Vagina (tissue), 2 donors: ENCODE measurements at regions not wholly inside any gene's neighbourhood (a gene's known extent, or its start where the extent isn't known, plus 50 kb on each side); places are given as distances from the start of the nearest gene placed in this dataset.

Experiments used
- DNase-seq, 2 donors: peaks; one replicate each; pipeline ENCODE4 v3.0.0-alpha.2; 2017; ENCODE audit errors: extremely low spot score in 2 of 2
- H3K27ac ChIP-seq: fragments of 200-600 bp; sonication (generic); one replicate; pipeline ENCODE4 v1.5.1; 2019
- H3K27me3 ChIP-seq: fragments of 200-600 bp; sonication (generic); one replicate; pipeline ENCODE4 v1.5.1; 2019
- H3K36me3 ChIP-seq, 2 donors: fragments of 200-600 bp; sonication (generic); one replicate each; pipeline ENCODE4 v1.5.1; 2017 to 2019
- H3K4me1 ChIP-seq: fragments of 200-600 bp; sonication (generic); one replicate; pipeline ENCODE4 v1.5.1; 2019
- H3K4me3 ChIP-seq, 2 donors: fragments of 200-600 bp; sonication (generic); 1 replicate in 1 of 2; 2 replicates in 1 of 2; pipeline ENCODE4 v1.5.1; 2016 to 2019
- H3K9me3 ChIP-seq: fragments of 200-600 bp; sonication (generic); one replicate; pipeline ENCODE4 v1.5.1; 2019
- POLR2A ChIP-seq, 2 donors: fragments of 450-650 bp; IDR thresholded peaks; one replicate each; pipeline ENCODE4 v1.6.1; 2017; ENCODE audit warnings: antibody characterized with exemption in 2 of 2, mild to moderate bottlenecking in 2 of 2, moderate library complexity in 2 of 2
- POLR2AphosphoS5 ChIP-seq, 2 donors: sonication (generic); formaldehyde crosslinking; IDR thresholded peaks; one replicate each; pipeline ENCODE4 v1.9.0; 2017; ENCODE audit warnings: antibody characterized with exemption in 2 of 2, mild to moderate bottlenecking in 2 of 2, low read depth in 1 of 2; ENCODE audit not compliant: insufficient read depth in 1 of 2
- intact Hi-C: fragments of 100-400 bp; cut with DNase I; formaldehyde crosslinking; loops from one replicate; pipeline ENCODE4 v1.15.1; 2023
- TF ChIP-seq, protein P1 (sequence below), 3 experiments: fragments of 450-650 bp in 2 of 3; fragments of 200-600 bp in 1 of 3; sonication (generic) in 1 of 3; IDR thresholded peaks; one replicate each; pipeline ENCODE4 v1.5.1; 2017 to 2019; ENCODE audit warnings: antibody characterized with exemption in 3 of 3, mild to moderate bottlenecking in 2 of 3, moderate library complexity in 2 of 3

GRCh38 chr9:129434187-129434586 lies 186.7 kb downstream of the C9orf50 start:
- Histone ChIP-seq H3K36me3 (no peaks in the 10 kb centered on the region), H3K4me3 (no peak overlapping the region), H3K4me1 (peaks cover 22% of the 10 kb centered on the region), H3K9me3 (no peaks in the 10 kb centered on the region), H3K27me3 (no peaks in the 10 kb centered on the region), H3K27ac (no peak overlapping the region)
- no peak for DNase-seq
- intact Hi-C loops = no loop called here
- TF ChIP-seq, protein P1, sequence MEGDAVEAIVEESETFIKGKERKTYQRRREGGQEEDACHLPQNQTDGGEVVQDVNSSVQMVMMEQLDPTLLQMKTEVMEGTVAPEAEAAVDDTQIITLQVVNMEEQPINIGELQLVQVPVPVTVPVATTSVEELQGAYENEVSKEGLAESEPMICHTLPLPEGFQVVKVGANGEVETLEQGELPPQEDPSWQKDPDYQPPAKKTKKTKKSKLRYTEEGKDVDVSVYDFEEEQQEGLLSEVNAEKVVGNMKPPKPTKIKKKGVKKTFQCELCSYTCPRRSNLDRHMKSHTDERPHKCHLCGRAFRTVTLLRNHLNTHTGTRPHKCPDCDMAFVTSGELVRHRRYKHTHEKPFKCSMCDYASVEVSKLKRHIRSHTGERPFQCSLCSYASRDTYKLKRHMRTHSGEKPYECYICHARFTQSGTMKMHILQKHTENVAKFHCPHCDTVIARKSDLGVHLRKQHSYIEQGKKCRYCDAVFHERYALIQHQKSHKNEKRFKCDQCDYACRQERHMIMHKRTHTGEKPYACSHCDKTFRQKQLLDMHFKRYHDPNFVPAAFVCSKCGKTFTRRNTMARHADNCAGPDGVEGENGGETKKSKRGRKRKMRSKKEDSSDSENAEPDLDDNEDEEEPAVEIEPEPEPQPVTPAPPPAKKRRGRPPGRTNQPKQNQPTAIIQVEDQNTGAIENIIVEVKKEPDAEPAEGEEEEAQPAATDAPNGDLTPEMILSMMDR (IDR thresholded peaks at IDR 0.05) = no peak
- no peak for TF ChIP-seq POLR2AphosphoS5 (IDR thresholded peaks at IDR 0.05; ENCODE audit: insufficient read depth in 1 of 2, low read depth in 1 of 2)
- no peak for TF ChIP-seq POLR2A (IDR thresholded peaks at IDR 0.05)

DNA sequence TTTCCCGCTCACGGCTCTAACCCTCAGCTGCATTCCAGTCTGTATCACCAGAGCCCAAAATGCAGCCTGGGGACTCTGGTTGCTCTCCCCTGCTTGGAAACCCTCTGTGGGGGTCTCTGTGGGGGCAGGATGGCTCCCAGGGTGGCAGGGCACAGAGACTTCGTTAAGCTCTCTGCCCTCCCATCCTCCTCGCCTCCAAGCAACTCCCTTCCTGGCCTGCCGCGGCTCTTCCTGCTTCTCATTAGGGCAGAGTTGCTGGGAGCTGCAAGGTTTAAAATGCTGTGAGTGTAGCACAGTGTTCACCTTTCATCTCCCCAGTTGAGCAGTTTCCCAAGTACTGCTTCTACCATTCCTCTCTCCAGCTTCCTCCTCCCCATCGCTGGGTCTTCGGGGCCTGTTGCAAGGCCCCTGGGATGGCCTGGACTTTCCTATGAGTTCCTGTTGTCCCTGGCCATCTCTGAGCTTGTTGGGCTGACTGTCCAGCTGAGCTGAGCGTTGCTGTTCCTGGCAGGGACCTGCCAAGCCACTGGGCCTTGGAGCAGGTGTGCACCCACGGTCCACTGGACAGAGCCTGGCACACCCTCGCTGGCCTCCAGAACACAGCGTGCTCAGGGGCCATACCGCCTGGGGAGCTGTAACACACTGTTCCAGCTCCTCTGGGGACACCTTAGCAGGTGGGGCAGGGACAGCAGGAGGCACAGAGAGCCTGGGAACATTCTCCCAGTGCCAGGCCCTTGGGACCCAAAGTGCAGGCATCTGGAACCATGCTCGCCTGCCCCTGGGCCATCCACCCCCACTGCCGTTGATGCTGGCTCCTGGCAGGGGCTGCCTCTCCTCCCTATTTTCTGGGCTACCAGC lies 188.4 kb downstream of the C9orf50 start:
- DNase-seq = no peak
- Histone ChIP-seq H3K9me3 (no peaks in the 10 kb centered on the region), H3K4me3 (no peak overlapping the region), H3K36me3 (no peaks in the 10 kb centered on the region), H3K4me1 (peaks cover 10% of the 10 kb centered on the region), H3K27me3 (no peaks in the 10 kb centered on the region), H3K27ac (no peak overlapping the region)
- no peak for TF ChIP-seq POLR2AphosphoS5 (IDR thresholded peaks at IDR 0.05; ENCODE audit: insufficient read depth in 1 of 2, low read depth in 1 of 2)
- no peak for TF ChIP-seq POLR2A (IDR thresholded peaks at IDR 0.05)
- TF ChIP-seq, protein P1 (IDR thresholded peaks at IDR 0.05) = no peak
- intact Hi-C loops = no loop called here

- DNase-seq = no peak
- no peaks in the 10 kb centered on the region for H3K4me1 ChIP-seq
- no peak overlapping the region for H3K27ac ChIP-seq
- no peak overlapping the region for H3K4me3 ChIP-seq
- intact Hi-C loops = no loop called here
- TF ChIP-seq POLR2AphosphoS5 (IDR thresholded peaks at IDR 0.05; ENCODE audit: insufficient read depth in 1 of 2, low read depth in 1 of 2) (no peak), POLR2A (IDR thresholded peaks at IDR 0.05) (no peak)
- TF ChIP-seq, protein P1 (IDR thresholded peaks at IDR 0.05) = no peak
- no peaks in the 10 kb centered on the region for H3K27me3 ChIP-seq
- no peaks in the 10 kb centered on the region for H3K36me3 ChIP-seq
- no peaks in the 10 kb centered on the region for H3K9me3 ChIP-seq
Measured at GRCh38 chr9:129430940-129431643, 189.8 kb downstream of the C9orf50 start.

DNA sequence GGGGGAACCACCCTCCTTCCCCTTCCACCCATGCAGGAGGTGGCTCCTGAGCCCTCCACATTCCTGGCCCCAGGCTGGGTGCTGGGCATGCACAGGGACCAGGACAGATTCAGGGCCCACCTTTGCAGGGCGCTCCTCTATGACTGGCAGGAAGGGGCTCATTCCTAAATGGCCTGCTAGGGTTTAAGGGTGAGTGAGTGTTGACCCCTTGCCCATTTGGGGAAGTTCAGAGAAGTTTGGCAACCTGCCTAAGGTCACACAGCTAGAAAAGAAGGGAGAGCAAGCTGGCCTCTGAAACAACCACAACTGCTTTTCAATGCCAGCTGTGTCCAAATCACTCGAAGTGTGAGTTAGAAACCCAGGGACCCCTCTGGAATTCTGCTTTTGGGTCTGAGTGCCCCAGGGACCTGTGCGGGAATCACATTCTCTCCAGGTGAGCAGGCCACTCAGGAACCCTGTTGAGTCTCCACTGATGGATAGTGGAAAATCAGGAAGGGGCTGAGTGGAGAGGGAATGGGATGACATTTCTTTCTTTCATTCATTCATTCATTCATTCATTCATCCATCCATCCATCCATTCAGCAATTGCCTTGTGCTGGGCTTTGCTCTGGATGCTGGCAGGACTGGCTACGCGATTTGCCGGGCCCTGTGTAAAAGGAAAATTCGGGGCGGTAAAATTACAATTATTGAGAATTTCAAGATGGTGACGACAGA lies 191.9 kb downstream of the C9orf50 start:
- H3K9me3 ChIP-seq = no peaks in the 10 kb centered on the region
- H3K4me3 ChIP-seq = no peak overlapping the region
- H3K27ac ChIP-seq = no peak overlapping the region
- TF ChIP-seq POLR2AphosphoS5 (IDR thresholded peaks at IDR 0.05; ENCODE audit: insufficient read depth in 1 of 2, low read depth in 1 of 2) = no peak
- TF ChIP-seq POLR2A (IDR thresholded peaks at IDR 0.05) = no peak
- TF ChIP-seq, protein P1 (IDR thresholded peaks at IDR 0.05) = no peak
- no peak for DNase-seq
- no peaks in the 10 kb centered on the region for H3K36me3 ChIP-seq
- intact Hi-C loops = no loop called here
- H3K4me1 ChIP-seq = no peaks in the 10 kb centered on the region
- no peaks in the 10 kb centered on the region for H3K27me3 ChIP-seq
